ENCODE measurements at regions not wholly inside any gene's neighbourhood (a gene's known extent, or its start where the extent isn't known, plus 50 kb on each side); places are given as distances from the start of the nearest gene placed in this dataset.

GRCh38 chr7:68640103-68640502 lies 958.2 kb upstream of the AUTS2 start:
- TF ChIP-seq POLR2AphosphoS5 (IDR thresholded peaks at IDR 0.05; ENCODE audit: borderline replicate concordance, low read depth, low read length): no peak
- TF ChIP-seq EZH2 (IDR thresholded peaks at IDR 0.05): no peak
- no peak for TF ChIP-seq FOXP2 (optimal IDR thresholded peaks at IDR 0.05; ENCODE audit: control extremely low read depth, extremely low read length, insufficient read depth)
